Inflammatory macrophage (primary cell): ENCODE measurements at regions not wholly inside any gene's neighbourhood (a gene's known extent, or its start where the extent isn't known, plus 50 kb on each side); places are given as distances from the start of the nearest gene placed in this dataset.
A peak's percentile ranks its signal among the peaks of the same experiment; 100 is the strongest.

Experiments used
- DNase-seq, 2 donors: peaks; one replicate each; pipeline ENCODE4 v3.0.0-alpha.2; 2020 to 2022

GRCh38 chr2:211068108-211068780 is 511.8 kb downstream of the CPS1 start:
- DNase-seq, result no peak

- no peak for DNase-seq
Observed at GRCh38 chr2:211070547-211070946, 514.1 kb downstream of the CPS1 start.

DNA sequence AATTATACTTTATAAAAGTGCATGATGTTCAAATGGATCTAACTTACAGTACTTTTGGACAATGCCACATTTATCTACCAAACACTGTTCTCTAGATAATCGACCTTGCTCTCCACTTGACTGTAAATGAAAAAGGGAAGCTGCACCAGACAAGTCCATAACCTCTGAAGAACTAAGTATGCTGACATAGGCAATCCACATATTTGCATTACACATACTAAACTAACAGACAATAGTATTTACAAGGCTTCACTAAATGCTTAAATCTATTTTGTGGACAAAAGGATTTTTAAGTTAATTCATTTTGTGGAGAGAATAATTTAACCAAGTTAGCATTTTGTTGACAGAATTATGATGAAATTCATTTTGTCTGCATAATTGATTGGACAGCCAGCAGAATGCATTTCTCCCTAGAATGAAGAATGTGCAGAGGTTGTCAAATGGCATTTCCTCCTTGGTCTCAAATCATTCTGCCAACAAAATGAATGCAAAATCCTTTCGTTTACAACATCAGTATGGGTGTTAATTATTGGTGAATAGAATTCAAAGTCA is 520.9 kb downstream of the CPS1 start:
- no peak for DNase-seq

- DNase-seq, result no peak
Observed at GRCh38 chr2:211084352-211084751, 528.0 kb downstream of the CPS1 start.

GRCh38 chr2:211085056-211085680 is 528.8 kb downstream of the CPS1 start:
- DNase-seq, result peak; percentile 7 to 11

- DNase-seq, result no peak
Observed at GRCh38 chr2:211086049-211086448, 529.6 kb downstream of the CPS1 start.

GRCh38 chr2:211089127-211089526 is 532.7 kb downstream of the CPS1 start:
- no peak for DNase-seq

- no peak for DNase-seq
Observed at GRCh38 chr2:211093743-211094303, 537.4 kb downstream of the CPS1 start.

- DNase-seq, result no peak
Observed at GRCh38 chr2:211103989-211104388, 547.6 kb downstream of the CPS1 start.

DNA sequence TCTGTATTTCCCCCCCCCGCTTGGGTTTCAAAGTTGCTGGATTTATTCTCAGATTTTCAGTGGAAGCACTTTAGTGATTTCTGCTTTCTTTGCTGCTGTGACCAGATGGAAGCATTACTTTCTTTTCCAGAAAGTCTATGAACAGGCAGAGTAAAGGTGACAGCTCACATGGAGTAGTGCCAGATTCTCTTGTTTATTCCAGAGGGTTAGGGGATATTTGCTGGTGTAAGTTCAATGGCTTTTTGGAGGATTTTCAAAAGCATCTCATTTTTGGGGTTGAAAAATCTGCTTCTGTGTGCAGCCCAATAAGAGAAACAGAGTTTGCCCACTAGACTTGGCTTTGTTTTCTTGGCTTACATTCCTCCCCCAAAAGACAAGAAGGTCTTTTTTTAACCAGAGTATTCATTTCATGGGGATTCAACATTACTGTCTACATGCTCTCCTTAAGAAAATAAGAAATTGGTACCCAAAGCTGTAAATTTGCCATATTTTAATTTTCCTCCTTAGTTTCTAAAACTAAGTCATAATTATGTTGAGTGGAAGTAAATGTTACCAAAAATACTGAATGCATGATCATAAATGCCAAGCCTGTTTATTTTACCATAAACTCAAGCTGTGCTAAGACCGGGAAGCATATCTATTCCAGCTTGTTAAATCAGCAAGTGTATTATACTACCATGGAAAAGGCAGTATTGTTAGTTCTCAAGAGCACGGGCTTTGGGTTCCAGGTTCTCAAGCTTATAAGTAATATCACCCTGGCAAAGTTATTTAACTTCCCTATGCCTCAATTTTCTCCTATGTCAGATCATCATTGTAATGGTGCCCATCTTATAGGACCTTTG is 557.2 kb downstream of the CPS1 start:
- DNase-seq, result no peak

- DNase-seq, result no peak
Observed at GRCh38 chr2:211114826-211115455, 558.5 kb downstream of the CPS1 start.

DNA sequence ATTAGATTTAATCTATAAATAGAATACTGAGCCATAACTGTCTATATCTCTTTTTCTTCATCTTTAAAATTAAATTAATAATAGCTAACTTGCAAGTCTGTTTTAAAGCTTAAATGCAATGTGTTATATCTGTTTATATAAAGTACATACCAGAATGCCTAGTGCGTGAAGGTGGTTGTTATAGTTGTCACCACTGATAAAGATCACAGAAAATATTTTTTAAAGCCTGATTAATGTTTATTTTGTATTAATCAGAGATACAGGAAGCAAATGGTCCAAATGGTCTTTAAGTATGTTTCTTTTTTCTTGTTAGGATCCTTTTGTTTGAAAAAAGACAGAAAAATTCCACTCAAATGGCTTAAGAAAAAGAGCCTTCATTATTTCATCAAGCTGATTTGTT is 560.6 kb downstream of the CPS1 start:
- no peak for DNase-seq

DNA sequence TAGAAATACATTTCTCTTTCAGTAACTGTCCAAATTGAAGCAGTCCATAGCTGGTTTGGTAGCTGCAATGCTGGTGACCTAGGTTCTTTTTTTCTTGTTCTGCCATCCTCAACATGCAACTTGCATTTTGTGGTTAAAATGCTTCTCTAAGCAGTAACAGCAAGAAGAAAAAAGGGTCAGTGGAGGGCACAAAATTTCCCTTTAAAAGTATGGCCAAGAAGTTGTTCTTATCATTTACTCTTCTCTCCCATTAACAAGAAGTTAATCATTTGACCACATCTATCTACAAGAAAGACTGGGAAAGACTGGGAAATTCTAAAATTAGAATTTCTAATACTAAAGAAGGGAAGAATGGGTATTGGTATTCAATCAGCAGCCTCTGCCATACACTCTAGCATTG is 569.9 kb downstream of the CPS1 start:
- no peak for DNase-seq

GRCh38 chr2:211127501-211127900 is 571.1 kb downstream of the CPS1 start:
- DNase-seq, result no peak

- DNase-seq, result no peak
Observed at GRCh38 chr2:211128287-211128686, 571.9 kb downstream of the CPS1 start.

- no peak for DNase-seq
Observed at GRCh38 chr2:211129798-211130197, 573.4 kb downstream of the CPS1 start.

DNA sequence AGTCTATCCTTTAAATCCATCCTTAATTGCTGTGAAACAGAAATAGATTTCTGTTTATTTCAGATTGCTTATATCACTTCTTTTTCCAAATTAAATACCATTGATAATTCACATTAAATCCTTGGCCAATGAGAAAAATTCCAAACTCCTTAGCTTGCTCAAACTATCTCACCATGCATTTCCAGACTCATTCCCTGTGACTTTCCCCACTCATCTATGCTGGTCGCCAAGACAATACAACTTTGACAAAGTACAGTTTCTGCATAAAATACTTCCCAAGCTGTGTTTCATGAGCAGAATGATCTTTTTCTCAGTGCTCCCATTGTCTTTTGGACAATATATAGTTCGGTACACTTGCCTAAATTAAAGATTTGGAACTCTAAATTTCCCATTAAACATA is 575.6 kb downstream of the CPS1 start:
- DNase-seq, result no peak

DNA sequence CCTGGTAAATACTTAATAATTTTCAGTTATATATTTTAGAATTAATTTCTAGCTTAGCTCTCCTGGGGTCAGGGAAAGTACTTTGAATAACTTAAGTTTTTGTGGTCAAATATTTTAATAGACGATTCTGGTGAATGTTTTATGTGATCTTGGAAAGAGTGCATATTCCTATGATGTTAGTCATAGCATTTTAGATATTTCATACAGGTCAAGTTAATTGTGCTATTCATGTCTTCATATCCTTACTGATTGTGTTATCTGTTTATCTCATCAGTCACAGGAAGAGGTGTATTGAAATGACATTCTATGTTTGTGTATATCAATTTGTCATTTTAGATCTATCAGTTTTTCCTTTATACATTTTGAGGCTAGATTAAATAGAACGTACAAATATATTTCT is 576.2 kb downstream of the CPS1 start:
- DNase-seq, result no peak

DNA sequence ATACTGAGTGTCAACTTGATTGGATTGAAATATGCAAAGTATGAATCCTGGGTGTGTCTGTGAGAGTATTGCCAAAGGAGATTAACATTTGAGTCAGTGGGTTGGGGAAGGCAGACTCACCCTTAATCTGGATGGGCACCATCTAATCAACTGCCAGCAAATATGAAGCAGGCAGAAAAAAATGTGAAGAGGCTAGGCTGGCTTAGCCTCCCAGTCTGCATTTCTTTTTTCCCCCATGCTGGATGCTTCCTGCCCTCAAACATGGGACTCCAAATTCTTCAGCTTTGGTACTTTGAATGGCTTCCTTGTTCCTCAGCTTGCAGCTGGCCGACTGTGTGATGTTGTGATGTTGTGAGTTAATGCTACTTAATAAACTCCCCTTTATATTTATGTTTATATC is 577.4 kb downstream of the CPS1 start:
- DNase-seq, result no peak

GRCh38 chr2:211138551-211138950 is 582.2 kb downstream of the CPS1 start:
- DNase-seq, result no peak

- DNase-seq, result no peak
Observed at GRCh38 chr2:211141646-211142045, 585.2 kb downstream of the CPS1 start.

DNA sequence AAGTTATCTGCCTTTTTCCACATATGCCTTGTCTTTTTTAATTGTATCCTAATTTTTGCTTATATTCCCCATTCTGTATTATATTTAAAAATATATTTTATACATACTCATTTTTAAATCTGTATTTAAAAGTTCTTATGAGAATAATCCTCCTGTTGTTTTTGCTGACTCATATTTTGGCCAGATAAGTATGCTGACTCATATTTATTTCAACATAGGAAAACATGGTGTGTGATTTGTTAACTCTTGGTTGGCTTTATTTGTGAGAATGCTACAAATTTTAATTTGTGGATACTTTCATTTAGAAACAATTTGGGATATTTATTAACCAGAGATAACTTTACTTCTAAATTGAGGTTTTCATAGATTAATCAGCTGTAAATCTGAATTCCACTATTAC is 587.7 kb downstream of the CPS1 start:
- no peak for DNase-seq
